ENCODE measurements at regions not wholly inside any gene's neighbourhood (a gene's known extent, or its start where the extent isn't known, plus 50 kb on each side); places are given as distances from the start of the nearest gene placed in this dataset.

DNA sequence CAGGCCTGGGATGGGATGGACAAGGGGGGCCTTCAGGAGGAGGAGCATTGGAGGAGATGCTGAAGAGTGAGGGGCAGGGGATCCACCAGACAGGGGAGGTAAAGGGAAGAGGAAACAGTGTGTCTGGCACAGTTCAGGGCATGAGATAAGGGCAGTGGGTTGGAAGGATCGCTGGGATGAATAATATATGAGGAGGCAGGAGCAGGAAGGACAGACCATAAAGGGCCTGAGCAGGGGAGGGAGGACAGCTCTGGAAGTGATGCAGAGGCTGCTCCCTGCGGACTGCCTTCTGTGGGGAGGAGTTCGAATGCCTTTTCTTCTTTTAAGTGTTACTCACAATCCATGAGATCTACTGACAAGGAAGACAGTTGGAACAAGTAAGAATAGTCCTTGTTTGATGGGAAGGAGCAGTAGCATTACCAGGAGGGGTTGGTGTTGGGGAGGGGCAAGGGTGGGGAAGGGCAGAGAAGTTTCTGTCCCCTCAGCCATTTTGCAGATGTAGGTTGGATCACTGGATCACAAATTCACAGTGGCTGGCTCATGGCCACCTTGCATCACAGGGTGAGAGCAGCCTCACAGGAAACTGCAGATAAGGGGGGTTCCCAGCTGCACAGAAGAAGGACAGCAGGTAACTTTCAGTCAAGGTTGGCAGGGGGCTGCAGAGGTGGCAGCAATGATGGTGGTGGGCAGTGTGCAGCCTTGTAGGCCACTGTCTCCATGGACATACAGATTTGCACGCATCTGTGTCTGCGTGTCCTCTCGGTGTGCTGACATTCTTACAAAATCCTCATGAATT, 91.9 kb upstream of the SNRPN start:
- peaks cover 33 to 38% of the 10 kb centered on the region in 2 experiments for H3K4me1 Mint-ChIP-seq
- DNase-seq, result no peak

More for the DNA sequence above, 91.9 kb upstream of the SNRPN start:
- Histone ChIP-seq H2BK15ac (ENCODE audit: low read depth, low read length) (no peak overlapping the region), H2BK5ac (ENCODE audit: insufficient read length, low read length) (no peak overlapping the region), H4K8ac (replicated peaks; ENCODE audit: insufficient read length, low read depth, low read length) (no peak overlapping the region), H4K91ac (ENCODE audit: insufficient read length, low read depth, low read length) (no peak overlapping the region), H2AK5ac (ENCODE audit: insufficient read length, low read length) (no peak overlapping the region), H2AFZ (ENCODE audit: low read length) (no peak overlapping the region), H3K4me2 (ENCODE audit: insufficient read depth, insufficient read length, low read length) (no peak overlapping the region), H3K79me1 (ENCODE audit: insufficient read depth, low read depth, low read length, poor library complexity, severe bottlenecking) (no peaks in the 10 kb centered on the region), H3K27me3 (ENCODE audit: insufficient read depth, low read length) (no peaks in the 10 kb centered on the region), H3K23ac (ENCODE audit: insufficient read length, low read depth, low read length) (no peak overlapping the region), H3K18ac (ENCODE audit: insufficient read length, low read depth, low read length) (no peak overlapping the region), H3K4me1 (ENCODE audit: insufficient read depth, low read length) (no peaks in the 10 kb centered on the region), H3K9ac (ENCODE audit: extremely low read depth, insufficient read length, low read length) (no peak overlapping the region), H2BK120ac (ENCODE audit: low read depth, low read length, poor library complexity, severe bottlenecking) (no peak overlapping the region), H3K27ac (ENCODE audit: insufficient read length, low read depth, low read length) (no peak overlapping the region), H4K20me1 (ENCODE audit: control insufficient read depth, insufficient read depth, insufficient read length) (no peaks in the 10 kb centered on the region), H3K56ac (ENCODE audit: insufficient read length, low read depth, low read length) (no peak overlapping the region), H3K14ac (ENCODE audit: insufficient read depth, low read length) (no peak overlapping the region), H3K4ac (ENCODE audit: low read depth, low read length) (no peak overlapping the region), H2BK20ac (ENCODE audit: low read depth, low read length, poor library complexity, severe bottlenecking) (no peak overlapping the region), H2BK12ac (ENCODE audit: insufficient read length, low read depth, low read length) (no peak overlapping the region), H3K79me2 (ENCODE audit: insufficient read depth, low read length) (no peaks in the 10 kb centered on the region), H3K23me2 (ENCODE audit: insufficient read length, low read depth, low read length, poor library complexity, severe bottlenecking) (no peaks in the 10 kb centered on the region), H4K5ac (ENCODE audit: insufficient read length, low read depth, low read length) (no peak overlapping the region), H3T11ph (ENCODE audit: low read length) (no peak overlapping the region), H3K9me3 (ENCODE audit: control insufficient read depth, low read depth, low read length) (peaks cover 7% of the 10 kb centered on the region)
- Mint-ChIP-seq H3K36me3 (ENCODE audit: insufficient read depth in 1 of 3, low read depth in 3 of 3) (peaks cover 5 to 8% (median 7%) of the 10 kb centered on the region in 3 experiments), H3K9me3 (peaks cover 60 to 67% of the 10 kb centered on the region in 2 experiments), H3K4me3 (no peak overlapping the region; a peak in 1 of 5 replicates), H3K27ac (peak overlapping the region; percentile 40 to 94 (median 55); a peak in 5 of 7 replicates), H3K27me3 (ENCODE audit: low read depth) (no peaks in the 10 kb centered on the region)
- TF ChIP-seq, protein P1, sequence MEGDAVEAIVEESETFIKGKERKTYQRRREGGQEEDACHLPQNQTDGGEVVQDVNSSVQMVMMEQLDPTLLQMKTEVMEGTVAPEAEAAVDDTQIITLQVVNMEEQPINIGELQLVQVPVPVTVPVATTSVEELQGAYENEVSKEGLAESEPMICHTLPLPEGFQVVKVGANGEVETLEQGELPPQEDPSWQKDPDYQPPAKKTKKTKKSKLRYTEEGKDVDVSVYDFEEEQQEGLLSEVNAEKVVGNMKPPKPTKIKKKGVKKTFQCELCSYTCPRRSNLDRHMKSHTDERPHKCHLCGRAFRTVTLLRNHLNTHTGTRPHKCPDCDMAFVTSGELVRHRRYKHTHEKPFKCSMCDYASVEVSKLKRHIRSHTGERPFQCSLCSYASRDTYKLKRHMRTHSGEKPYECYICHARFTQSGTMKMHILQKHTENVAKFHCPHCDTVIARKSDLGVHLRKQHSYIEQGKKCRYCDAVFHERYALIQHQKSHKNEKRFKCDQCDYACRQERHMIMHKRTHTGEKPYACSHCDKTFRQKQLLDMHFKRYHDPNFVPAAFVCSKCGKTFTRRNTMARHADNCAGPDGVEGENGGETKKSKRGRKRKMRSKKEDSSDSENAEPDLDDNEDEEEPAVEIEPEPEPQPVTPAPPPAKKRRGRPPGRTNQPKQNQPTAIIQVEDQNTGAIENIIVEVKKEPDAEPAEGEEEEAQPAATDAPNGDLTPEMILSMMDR (conservative IDR thresholded peaks at IDR 0.05), result no peak
- WGBS (ENCODE audit: extremely low coverage, insufficient read length, low lambda C conversion rate), result no CpG with 5 or more reads among the region's 6 CpGs

All from H9 (cell line).